HG03097 (cell line): ENCODE measurements at regions not wholly inside any gene's neighbourhood (a gene's known extent, or its start where the extent isn't known, plus 50 kb on each side); places are given as distances from the start of the nearest gene placed in this dataset.
A peak's percentile ranks its signal among the peaks of the same experiment; 100 is the strongest.

Experiments used
- ATAC-seq: cut with Tn5 transposase; IDR thresholded peaks from one replicate; pipeline ENCODE4 v1.9.1; 2021; ENCODE audit not compliant: unreplicated experiment, low FRiP score

DNA sequence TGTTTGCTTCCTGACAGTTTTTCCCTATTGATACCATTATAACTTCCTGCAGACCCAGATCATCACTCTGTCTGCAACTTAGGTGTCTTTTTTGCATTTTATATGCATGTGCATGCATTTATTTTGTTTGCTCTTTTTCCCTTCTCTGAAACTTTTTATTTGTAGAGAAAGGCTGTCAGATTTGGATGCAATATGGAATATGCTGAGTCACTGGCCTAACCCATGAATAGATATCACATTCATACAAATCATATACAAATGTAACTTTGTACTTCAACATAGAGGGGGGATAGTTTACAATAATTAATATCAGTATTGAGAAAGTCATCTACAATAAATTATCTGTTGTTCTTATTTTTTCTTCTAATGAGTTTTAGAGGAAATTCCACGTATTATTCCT lies 1465.0 kb downstream of the EFNB2 start:
- ATAC-seq: no peak

- ATAC-seq: no peak
Observed at GRCh38 chr13:105069106-105069505, 1466.4 kb downstream of the EFNB2 start.

- ATAC-seq: no peak
Observed at GRCh38 chr13:105063676-105064075, 1471.8 kb downstream of the EFNB2 start.

- ATAC-seq: no peak
Observed at GRCh38 chr13:105059786-105060185, 1475.7 kb downstream of the EFNB2 start.

- no peak for ATAC-seq
Observed at GRCh38 chr13:105058517-105058916, 1476.9 kb downstream of the EFNB2 start.

DNA sequence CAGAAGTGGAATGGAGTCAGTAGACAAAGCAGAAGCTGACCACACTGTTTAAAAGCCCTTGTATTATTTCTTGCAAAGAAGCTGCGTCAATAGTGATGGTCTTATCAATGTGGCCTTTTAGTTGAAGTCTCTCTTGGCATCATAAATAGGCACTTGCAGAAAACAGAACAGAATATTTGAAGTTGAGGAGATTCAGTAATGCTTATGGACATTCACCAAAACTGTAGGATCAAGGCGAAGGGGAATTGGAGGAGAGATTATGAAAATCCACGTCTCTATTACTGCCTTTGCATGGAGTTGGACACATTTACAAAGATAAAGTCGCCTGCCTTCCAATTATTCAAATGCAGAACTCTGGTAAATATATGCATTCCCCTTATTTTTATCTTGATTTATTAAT lies 1482.8 kb downstream of the EFNB2 start:
- ATAC-seq: no peak

DNA sequence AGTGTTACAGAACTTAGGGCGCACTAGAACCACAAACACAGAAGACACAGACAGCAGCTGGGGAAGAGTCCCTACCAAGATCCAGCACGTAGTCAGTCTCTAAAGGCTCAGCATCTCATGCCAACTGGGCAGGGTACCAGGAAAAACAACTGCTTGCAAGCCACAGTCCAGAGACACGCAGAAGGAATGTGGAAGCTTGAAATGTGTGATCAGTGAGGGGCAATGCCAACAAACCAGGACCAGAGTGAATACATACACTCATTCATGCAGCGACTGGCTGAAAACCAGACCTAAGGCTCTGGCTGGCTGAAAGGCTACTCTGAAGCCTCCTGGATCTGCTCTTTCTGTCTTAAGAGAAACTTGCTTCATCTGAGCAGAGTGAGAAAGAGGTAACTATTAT lies 1484.8 kb downstream of the EFNB2 start:
- ATAC-seq: no peak

- ATAC-seq: no peak
Observed at GRCh38 chr13:105048677-105049076, 1486.8 kb downstream of the EFNB2 start.

DNA sequence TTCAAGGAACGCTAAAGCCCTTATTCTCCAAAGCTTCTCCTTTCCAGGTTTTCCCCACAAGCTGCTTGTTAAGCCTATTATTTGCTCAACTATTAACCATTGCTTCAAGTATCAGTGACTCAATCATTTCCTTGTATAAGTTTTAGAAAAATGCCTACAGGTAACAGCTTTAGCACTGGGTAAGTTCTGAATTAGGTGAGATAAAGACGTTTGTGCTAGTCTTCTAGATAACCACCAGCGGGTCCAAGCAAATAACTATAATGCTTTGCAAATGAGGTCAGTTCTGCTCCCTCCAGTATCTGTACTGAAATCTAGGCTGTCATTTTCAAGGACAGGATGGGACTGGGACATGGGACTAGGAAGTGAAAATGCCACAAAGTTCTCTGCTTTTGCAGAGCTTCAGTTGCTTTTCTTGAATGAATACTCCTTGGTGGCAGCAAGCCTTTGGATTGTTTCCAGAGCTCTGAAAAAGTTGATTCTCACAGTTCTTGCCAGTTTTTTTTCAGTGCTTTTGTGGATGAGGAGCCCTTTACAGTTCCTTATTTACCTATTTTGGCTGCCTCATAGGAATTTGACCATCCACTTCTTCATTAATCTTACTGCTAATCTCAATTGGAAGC lies 1487.7 kb downstream of the EFNB2 start:
- ATAC-seq: no peak

- no peak for ATAC-seq
Observed at GRCh38 chr13:105037110-105037509, 1498.4 kb downstream of the EFNB2 start.

- no peak for ATAC-seq
Observed at GRCh38 chr13:105035092-105035491, 1500.4 kb downstream of the EFNB2 start.

DNA sequence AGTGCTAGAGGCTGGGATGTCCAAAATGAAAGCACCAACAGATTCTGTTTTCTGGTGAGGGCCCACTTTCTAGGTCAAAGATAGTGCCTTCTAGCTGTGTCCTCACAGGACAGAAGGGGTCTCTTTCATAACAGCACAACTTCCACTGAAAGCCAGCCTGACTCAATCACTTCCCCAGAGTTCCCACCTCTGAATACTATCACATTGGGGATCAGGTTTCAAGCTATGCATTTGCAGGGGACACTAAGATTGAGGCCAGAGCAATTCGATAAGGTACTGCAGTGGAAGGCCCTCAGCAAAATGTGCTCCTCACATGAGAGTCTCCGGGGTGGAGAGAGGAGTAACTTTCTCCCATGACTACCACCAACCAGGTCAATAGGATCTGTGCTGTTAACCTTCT lies 1501.5 kb downstream of the EFNB2 start:
- no peak for ATAC-seq

- ATAC-seq: no peak
Observed at GRCh38 chr13:105031306-105031705, 1504.2 kb downstream of the EFNB2 start.

- ATAC-seq: no peak
Observed at GRCh38 chr13:105030851-105031250, 1504.6 kb downstream of the EFNB2 start.

- ATAC-seq: no peak
Observed at GRCh38 chr13:105019073-105019472, 1516.4 kb downstream of the EFNB2 start.

DNA sequence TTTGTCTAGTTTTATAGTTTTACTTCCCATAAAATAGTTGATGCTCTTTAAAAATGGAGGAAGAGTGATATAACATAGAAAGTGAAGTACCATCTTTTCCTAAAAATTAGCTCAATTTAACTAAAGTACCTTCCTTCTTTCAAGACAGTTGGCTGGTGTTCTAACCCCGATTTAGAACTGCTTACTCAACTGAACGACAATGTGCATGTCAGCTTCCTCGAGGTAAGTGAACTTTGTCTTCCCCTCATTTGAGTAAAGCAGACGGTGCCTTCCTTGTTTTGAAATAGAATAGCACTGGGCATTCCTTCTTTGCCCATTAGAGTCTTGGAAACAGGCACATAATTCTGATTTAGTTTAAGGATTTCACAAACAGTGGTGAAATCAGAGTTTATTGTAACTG lies 1519.2 kb downstream of the EFNB2 start:
- no peak for ATAC-seq

- ATAC-seq: no peak
Observed at GRCh38 chr13:105008604-105009003, 1526.9 kb downstream of the EFNB2 start.

DNA sequence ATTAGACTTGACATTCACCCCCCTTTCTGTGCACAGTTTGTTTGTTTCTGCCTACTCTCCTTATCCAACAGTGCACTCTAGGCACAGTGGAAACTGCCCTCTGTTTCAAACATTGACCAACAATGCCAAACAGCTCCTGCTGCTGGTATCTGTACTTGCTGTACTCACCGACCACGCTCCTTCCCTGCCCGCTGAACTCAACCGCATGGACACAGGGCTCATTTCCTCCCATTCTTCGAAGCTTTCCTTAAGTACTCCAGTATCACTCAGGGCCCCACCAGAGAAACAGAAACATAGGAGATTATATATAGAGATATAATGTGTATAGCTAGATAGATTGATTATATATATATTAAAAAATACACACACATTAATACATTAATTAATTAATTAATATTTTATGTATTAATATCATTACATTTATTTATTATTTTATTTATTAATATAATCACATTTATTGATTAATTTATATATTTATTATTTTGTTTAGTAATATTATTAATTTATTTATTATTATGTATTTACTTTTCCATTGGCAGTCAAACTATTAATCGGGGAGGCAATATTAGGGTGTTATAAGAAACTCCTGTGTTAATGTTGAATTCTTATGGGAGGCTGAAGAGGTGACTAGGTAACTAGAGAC lies 1528.2 kb downstream of the EFNB2 start:
- ATAC-seq: no peak

GRCh38 chr13:104996022-104996421 lies 1539.4 kb downstream of the EFNB2 start:
- no peak for ATAC-seq

DNA sequence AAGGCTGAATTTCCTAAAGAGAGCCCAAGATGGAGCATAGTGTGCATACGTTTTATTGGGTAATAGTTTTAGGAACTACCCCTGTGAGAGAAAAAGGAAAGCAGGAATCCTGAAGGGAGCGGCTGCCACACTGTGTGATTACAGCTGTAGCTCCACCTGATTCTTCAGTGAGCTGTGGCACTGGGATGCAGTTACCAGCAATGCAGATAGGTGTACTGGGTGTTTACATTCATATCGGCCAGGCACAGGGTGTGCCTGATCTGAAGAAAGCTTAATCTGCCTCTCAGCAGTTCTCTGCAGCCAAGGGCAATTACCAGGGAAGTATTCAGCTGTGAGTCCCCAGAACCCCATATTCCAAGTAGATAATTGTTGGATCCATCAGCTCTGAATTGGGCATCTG lies 1541.8 kb downstream of the EFNB2 start:
- ATAC-seq: no peak

DNA sequence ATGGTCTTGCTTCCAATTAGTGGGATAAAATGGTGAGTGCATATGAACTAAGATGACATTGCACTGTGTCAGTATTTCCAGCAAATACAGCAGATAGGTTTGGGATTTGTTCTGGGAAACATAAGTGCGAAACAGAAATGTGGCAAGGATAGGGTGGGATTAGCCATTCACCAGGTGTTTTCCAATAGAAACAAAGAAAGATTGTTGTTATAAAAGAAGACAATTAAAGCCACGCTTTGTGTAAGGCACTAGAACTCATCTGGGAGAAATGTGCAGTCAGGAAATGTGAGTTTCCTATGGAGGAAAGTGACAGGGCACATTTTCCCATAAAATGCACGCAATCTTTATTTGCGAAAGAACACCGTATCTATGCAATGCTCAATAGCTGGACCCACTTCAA lies 1547.8 kb downstream of the EFNB2 start:
- ATAC-seq: no peak

GRCh38 chr13:104984296-104984818 lies 1551.1 kb downstream of the EFNB2 start:
- ATAC-seq: peak; percentile 86
